Left cardiac atrium (tissue), 4 donors: ENCODE measurements at regions not wholly inside any gene's neighbourhood (a gene's known extent, or its start where the extent isn't known, plus 50 kb on each side); places are given as distances from the start of the nearest gene placed in this dataset.
"Not testable (repeated sequence)": the region's sequence is repeated elsewhere in the genome, so short reads cannot be mapped to it uniquely, and the experiment has no call there.

Experiments used
- ATAC-seq, 2 donors: fragments of 200-7000 bp; cut with Tn5 transposase; one replicate each; pipeline ENCODE4 v1.9.1; 2020; ENCODE audit warnings: mild to moderate bottlenecking in 2 of 2, moderate library complexity in 2 of 2
- DNase-seq: peaks from one replicate; pipeline ENCODE4 v3.0.0-alpha.2; 2020
- intact Hi-C, 2 donors: fragments of 100-400 bp; cut with DNase I; formaldehyde crosslinking; loops; one replicate each; pipeline versions ENCODE4 v1.14.1 to v1.15.1; 2022 to 2023
- donor health status: DM: no; HTN: yes; CAD: no.
- donor health status: DM: no; HTN: yes; CAD: no; lungs with severe emphysema.
- donor health status: DM: yes; HTN: yes; CAD: no.
- donor health status: Dilated cardiomyopathy.

- DNase-seq: no peak
- no peak for ATAC-seq
- intact Hi-C loops: no loop called here
Measured at GRCh38 chr5:96322865-96323264, 110.2 kb downstream of the PCSK1 start.

- ATAC-seq (no peak), DNase-seq (no peak)
- intact Hi-C loops: no loop called here
Measured at GRCh38 chr5:96322217-96322616, 110.8 kb downstream of the PCSK1 start.

GRCh38 chr5:96321345-96321744 is 111.7 kb downstream of the PCSK1 start:
- intact Hi-C loops: no loop called here
- ATAC-seq (no peak), DNase-seq (no peak)

GRCh38 chr5:96320797-96321196 is 112.3 kb downstream of the PCSK1 start:
- ATAC-seq (no peak), DNase-seq (no peak)
- intact Hi-C loops: no loop called here

DNA sequence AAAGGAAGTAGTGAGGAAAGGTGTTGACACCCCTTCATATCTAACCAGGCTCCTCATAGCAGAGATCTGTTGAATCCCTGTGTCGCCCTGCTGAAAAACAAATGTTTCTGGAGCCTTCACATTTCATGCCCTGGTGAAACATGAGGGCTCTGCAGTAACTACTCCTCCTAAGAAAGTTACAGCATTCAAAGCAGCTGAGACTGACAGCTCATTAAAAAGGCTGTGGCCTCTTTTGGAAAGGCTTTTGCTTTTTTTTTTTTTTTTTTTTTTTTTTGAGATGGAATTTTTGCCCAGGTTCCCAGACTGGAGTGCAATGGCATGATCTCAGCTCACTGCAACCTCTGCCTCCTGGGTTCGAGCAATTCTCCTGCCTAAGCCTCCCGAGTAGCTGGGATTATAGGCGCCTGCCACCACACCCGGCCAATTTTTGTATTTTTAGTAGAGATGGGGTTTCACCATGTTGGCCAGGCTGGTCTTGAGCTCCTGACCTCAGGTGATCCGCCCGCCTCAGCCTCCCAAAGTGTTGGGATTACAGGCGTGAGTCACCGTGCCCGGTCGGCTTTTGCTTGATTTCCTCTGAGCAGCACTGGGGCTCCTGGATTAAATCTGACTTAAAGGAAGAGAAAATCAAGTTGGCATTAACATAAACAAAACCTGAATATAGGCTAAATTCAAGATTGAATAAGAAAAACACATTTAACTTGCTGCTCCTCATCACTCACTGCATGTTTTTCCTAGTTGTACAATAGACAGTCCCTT is 112.9 kb downstream of the PCSK1 start:
- DNase-seq, intact Hi-C loops, ATAC-seq: not testable (repeated sequence)

GRCh38 chr5:96318569-96319110 is 114.4 kb downstream of the PCSK1 start:
- DNase-seq (no peak), ATAC-seq (no peak)
- intact Hi-C loops: no loop called here

DNA sequence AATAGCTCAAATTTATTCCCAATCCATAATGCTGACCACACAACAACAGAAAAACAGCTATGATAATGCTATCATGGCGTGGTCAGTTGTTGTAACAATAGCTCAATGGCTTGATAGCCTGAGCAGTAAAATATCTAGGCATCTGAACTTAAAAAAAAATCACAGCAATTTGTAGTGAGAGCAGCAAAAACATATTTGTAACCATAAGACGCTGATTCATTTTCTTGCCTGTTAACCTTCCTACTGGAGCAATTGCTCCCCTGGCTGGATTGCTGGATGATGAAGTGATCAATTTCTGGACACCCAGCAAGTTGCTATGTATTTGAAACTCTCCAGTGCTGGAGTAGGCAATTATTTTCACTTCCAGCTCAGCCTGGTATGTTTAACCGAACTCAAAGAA is 115.1 kb downstream of the PCSK1 start:
- intact Hi-C loops: no loop called here
- ATAC-seq (no peak), DNase-seq (no peak)

DNA sequence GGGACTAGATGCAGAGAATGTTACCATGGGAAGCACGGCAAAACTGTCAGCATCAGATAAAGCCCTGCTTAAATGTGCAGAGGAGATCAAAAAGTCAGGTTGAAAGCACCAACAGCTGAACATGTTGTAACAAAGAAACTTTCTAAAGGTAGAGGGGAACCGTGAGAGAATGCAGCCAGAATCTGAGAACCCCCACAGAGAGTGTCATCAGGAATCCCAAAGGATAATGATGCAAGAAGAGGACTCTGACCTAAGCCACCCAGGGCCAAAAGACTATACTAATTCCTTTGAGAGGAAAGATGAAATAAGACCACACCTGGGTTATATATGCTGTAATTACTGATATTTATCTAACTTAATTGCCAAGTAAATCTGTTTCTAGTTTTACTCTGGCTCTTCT is 116.6 kb downstream of the PCSK1 start:
- no peak for DNase-seq
- no peak for ATAC-seq
- intact Hi-C loops: no loop called here

DNA sequence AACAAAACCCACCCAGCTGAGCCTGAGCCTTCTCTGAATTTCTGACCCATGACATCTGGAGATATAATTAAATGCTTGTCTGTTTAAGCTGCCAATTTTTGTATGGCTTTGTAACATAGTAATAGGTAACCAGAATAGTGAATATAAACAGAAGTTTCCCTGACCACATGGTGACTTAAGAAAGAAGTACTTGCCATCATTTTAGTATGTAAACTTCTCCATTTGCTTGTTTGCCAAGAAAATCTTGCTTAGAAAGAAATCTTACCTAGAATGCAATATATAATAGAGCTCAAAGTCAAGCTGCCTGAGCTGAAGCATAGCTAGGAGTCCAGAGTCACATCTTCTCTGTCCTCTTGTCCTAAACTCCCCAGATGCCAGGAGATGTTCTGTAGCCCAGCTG is 117.0 kb downstream of the PCSK1 start:
- intact Hi-C loops: no loop called here
- DNase-seq: no peak
- no peak for ATAC-seq

DNA sequence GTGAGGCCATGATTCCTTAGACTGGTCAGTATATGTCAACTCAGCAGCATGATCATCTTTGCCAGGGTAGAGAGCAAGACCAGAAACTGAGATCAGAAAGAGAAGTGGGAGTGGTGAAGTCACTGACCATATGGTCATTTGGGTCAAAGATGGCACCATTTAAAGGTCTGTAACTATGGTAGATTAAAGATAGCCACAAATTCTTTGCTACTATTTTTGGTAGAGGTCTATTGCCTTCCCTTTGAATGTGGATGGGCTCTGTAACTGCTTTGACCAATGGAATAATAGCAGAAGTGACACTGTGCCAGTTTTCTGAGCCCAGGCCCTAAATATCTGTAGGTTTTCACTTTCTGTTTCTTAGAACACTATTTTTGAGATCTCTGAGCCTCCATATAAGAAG is 117.6 kb downstream of the PCSK1 start:
- no peak for ATAC-seq
- no peak for DNase-seq
- intact Hi-C loops: no loop called here

DNA sequence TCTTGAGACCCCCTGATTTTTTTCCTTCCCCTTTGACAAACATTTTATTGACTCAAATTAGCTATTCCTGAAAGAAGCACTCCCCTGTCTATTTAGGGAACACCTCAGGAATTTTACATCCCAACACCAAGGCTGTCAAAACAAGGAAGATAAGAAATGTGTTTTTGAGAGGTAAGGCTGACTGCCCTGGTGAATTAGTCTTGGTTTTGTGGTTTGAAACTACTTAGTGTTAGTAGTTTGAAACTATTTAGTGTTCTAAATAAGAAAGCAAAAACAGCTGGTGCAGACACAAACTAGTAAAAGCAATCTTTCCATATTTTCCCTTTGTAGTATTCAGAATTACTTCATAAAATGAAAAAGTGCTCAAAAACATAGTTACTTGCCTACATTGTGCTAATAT is 120.7 kb downstream of the PCSK1 start:
- DNase-seq (no peak), ATAC-seq (no peak)
- intact Hi-C loops: no loop called here

- intact Hi-C loops, DNase-seq, ATAC-seq: not testable (repeated sequence)
Measured at GRCh38 chr5:96307047-96307446, 126.0 kb downstream of the PCSK1 start.

DNA sequence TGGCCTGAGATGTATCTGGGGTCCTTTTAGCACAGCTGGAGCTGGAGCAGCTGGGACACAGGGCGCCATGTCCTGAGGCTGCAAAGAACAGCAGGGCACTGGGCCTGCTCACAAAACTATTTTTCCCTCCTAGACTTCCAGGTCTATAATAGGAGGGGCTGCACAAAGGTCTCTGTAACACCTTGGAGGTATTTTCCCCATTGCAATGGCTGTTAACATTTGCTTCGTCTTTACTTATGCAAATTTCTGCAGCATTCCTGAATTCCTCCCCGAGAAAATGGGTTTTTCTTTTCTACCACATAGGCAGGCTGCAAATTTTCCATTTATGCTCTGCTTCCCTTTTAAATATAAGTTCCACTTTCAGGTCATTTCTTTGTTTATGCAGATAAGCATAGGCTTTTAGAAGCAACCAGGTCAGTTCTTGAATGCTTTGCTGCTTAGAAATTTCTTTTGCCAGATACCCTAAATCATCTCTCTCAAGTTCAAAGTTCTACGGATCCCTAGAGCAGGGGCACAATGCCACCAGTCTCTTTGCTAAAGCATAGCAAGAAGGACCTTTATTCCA is 130.8 kb downstream of the PCSK1 start:
- intact Hi-C loops: no loop called here
- ATAC-seq: no peak
- no peak for DNase-seq

- ATAC-seq (no peak), DNase-seq (no peak)
- intact Hi-C loops: no loop called here
Measured at GRCh38 chr5:96300976-96301375, 132.1 kb downstream of the PCSK1 start.

- intact Hi-C loops: no loop called here
- ATAC-seq (peak; percentile 23 to 63), DNase-seq (no peak)
Measured at GRCh38 chr5:96297867-96298266, 135.2 kb downstream of the PCSK1 start.

- intact Hi-C loops: no loop called here
- DNase-seq: no peak
Measured at GRCh38 chr5:96297290-96297689, 135.8 kb downstream of the PCSK1 start.

GRCh38 chr5:96294884-96295202 is 138.2 kb downstream of the PCSK1 start:
- ATAC-seq (no peak), DNase-seq (no peak)
- intact Hi-C loops: loop anchor here in 1 of 2 donors (5.0 kb wide), 1 partner anchor 48 kb away; no protein-coding TSS in a partner anchor

More at GRCh38 chr5:96297290-96297689, 135.8 kb downstream of the PCSK1 start:
- ATAC-seq: peak; percentile 71 to 82

GRCh38 chr5:96293966-96294883 is 138.8 kb downstream of the PCSK1 start:
- no peak for DNase-seq
- peak in 1 of 2 donors; percentile 24 for ATAC-seq
- intact Hi-C loops: loop anchor here in 1 of 2 donors (5.0 kb wide), 1 partner anchor 47 kb away; no protein-coding TSS in a partner anchor

DNA sequence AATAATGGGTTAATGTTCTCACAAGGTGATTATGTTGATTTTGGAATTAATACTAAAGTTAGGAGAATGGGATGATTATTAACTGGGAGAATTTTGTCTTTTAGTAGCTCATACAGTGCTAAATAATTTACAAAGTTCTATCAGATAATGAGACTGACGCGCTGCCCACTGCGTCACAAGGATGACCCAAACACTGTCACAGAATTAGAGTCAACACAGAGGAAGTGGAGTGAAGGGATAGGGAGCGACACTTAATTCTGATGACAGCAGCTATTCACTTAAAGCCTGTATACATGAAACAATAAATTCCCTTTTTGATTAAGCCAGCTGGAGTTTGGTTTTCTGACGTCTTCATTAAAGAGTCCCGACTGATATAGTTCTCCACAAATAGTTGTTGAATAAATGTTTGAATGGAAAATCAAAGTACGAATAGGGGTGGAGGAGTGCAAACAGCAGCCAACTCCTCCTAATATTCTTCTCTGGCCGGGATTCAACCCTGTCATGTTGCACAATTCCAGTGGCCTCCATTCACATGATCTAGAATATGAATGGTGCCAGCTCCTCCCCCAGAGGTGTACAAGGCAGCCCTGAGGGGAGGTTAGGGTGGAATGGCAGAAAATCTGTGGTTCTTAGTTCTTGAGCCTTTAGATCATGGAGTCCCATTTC is 140.3 kb downstream of the PCSK1 start:
- ATAC-seq: peak; percentile 62 to 80
- intact Hi-C loops: loop anchor here in 1 of 2 donors (5.0 kb wide), 1 partner anchor 45 kb away; no protein-coding TSS in a partner anchor

More for the DNA sequence above, 140.3 kb downstream of the PCSK1 start:
- DNase-seq: peak; percentile 48
